ENCODE measurements at regions not wholly inside any gene's neighbourhood (a gene's known extent, or its start where the extent isn't known, plus 50 kb on each side); places are given as distances from the start of the nearest gene placed in this dataset.

DNA sequence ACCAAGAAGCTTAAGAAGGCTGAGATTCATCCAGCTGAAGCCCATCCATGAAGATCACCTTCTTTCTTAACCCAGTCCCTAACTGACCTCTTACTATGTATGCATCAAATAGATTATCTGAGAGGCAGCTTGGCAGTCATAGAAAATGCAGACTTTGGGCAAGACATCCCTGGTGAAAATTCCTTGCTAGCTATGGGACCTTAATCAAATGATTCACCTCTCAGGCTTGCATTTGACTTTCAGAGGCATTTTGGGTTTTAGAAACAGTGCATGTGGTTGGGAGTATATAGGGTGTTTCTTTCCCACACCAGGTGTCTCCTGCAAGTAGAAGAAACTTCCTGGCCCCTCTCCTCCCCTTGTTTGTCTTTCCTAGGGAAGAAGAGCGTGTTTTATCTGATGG lies 188.5 kb upstream of the ISX start:
- H3K4me1 ChIP-seq (ENCODE audit: insufficient read depth, low read length) = no peaks in the 10 kb centered on the region
- TF ChIP-seq, protein P1, sequence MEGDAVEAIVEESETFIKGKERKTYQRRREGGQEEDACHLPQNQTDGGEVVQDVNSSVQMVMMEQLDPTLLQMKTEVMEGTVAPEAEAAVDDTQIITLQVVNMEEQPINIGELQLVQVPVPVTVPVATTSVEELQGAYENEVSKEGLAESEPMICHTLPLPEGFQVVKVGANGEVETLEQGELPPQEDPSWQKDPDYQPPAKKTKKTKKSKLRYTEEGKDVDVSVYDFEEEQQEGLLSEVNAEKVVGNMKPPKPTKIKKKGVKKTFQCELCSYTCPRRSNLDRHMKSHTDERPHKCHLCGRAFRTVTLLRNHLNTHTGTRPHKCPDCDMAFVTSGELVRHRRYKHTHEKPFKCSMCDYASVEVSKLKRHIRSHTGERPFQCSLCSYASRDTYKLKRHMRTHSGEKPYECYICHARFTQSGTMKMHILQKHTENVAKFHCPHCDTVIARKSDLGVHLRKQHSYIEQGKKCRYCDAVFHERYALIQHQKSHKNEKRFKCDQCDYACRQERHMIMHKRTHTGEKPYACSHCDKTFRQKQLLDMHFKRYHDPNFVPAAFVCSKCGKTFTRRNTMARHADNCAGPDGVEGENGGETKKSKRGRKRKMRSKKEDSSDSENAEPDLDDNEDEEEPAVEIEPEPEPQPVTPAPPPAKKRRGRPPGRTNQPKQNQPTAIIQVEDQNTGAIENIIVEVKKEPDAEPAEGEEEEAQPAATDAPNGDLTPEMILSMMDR (IDR thresholded peaks at IDR 0.05) = no peak
- DNase-seq = no peak
- H3K9me3 Mint-ChIP-seq = no peaks in the 10 kb centered on the region
- ChIA-PET POLR2A (no interaction called here), CTCF (no interaction called here)
- no peak overlapping the region for H3K4me3 Mint-ChIP-seq
- H3K9me3 ChIP-seq (ENCODE audit: control insufficient read depth in 1 of 2, insufficient read depth in 1 of 2, low read length in 2 of 2) = no peaks in the 10 kb centered on the region
- no peaks in the 10 kb centered on the region for H3K36me3 Mint-ChIP-seq (ENCODE audit: low read depth)
- H3K27ac Mint-ChIP-seq = no peak overlapping the region
- no peaks in the 10 kb centered on the region for H3K36me3 ChIP-seq (ENCODE audit: insufficient read depth, low read length)
- H3K4me1 Mint-ChIP-seq (ENCODE audit: low read depth) = no peaks in the 10 kb centered on the region
- peaks cover 9% of the 10 kb centered on the region for H3K27me3 Mint-ChIP-seq
- no peak overlapping the region for H3K27ac ChIP-seq (ENCODE audit: low read depth in 1 of 2, low read length in 2 of 2)
- no peak for ATAC-seq (ENCODE audit: poor library complexity)
- no peak overlapping the region for H3K4me3 ChIP-seq (ENCODE audit: low read length)
- intact Hi-C loops (cut with DNase I, micrococcal nuclease) = no loop called here
- H3K27me3 ChIP-seq (ENCODE audit: control insufficient read depth in 1 of 2, insufficient read depth in 2 of 2, low read length in 2 of 2) = no peaks in the 10 kb centered on the region

DNA sequence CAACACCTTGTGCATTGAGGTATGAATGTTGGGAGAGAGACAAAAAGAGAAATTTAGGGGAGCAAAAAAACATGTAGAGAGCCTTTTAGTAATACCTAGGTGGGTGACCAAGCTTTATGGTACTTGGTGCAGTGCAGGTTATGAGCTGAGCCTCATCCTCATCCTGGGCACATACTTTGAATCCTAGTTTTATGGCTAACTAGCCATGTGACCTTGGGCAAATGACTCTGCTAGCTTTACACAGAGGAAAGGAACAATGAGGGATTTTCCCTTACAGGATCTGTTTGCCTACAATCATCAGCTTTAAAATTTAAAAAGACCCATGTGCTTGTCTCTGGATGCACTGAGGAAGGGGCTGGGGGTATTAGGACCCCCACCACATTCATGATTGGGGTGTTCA lies 187.8 kb upstream of the ISX start:
- ChIA-PET POLR2A (no interaction called here), CTCF (no interaction called here)
- intact Hi-C loops (cut with DNase I, micrococcal nuclease) = no loop called here
- H3K4me1 ChIP-seq (ENCODE audit: insufficient read depth, low read length) = no peaks in the 10 kb centered on the region
- no peak overlapping the region for H3K4me3 Mint-ChIP-seq
- no peaks in the 10 kb centered on the region for H3K27me3 ChIP-seq (ENCODE audit: control insufficient read depth in 1 of 2, insufficient read depth in 2 of 2, low read length in 2 of 2)
- no peaks in the 10 kb centered on the region for H3K4me1 Mint-ChIP-seq (ENCODE audit: low read depth)
- H3K27ac ChIP-seq (ENCODE audit: low read depth in 1 of 2, low read length in 2 of 2) = no peak overlapping the region
- DNase-seq = no peak
- H3K27ac Mint-ChIP-seq = no peak overlapping the region
- H3K36me3 Mint-ChIP-seq (ENCODE audit: low read depth) = no peaks in the 10 kb centered on the region
- ATAC-seq (ENCODE audit: poor library complexity) = no peak
- no peak overlapping the region for H3K4me3 ChIP-seq (ENCODE audit: low read length)
- no peaks in the 10 kb centered on the region for H3K9me3 ChIP-seq (ENCODE audit: control insufficient read depth in 1 of 2, insufficient read depth in 1 of 2, low read length in 2 of 2)
- peaks cover 9% of the 10 kb centered on the region for H3K27me3 Mint-ChIP-seq
- TF ChIP-seq, protein P1 (IDR thresholded peaks at IDR 0.05) = no peak
- H3K9me3 Mint-ChIP-seq = no peaks in the 10 kb centered on the region
- no peaks in the 10 kb centered on the region for H3K36me3 ChIP-seq (ENCODE audit: insufficient read depth, low read length)

DNA sequence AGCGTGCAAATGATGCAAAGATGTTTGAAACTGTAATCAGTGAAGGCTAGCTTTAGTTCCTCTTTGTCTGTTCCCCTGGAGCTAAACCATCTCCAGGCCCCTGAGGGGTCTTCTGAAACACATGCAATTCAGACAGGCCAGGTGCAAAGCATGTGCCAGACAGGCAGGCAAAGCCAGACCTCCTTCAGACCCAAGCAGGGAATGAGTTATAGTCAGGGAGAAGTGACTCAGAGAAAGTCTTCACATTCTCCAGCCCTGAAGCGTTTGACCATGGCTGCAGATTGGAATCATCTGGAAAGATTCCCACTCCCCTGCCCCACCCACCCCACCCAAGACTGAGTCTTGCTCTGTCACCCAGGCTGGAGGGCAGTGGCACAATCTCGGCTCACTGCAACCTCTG lies 187.0 kb upstream of the ISX start:
- Histone ChIP-seq H3K4me1 (ENCODE audit: insufficient read depth, low read length) (no peaks in the 10 kb centered on the region), H3K36me3 (ENCODE audit: insufficient read depth, low read length) (no peaks in the 10 kb centered on the region), H3K9me3 (ENCODE audit: control insufficient read depth in 1 of 2, insufficient read depth in 1 of 2, low read length in 2 of 2) (no peaks in the 10 kb centered on the region), H3K27ac (ENCODE audit: low read depth in 1 of 2, low read length in 2 of 2) (no peak overlapping the region), H3K4me3 (ENCODE audit: low read length) (no peak overlapping the region), H3K27me3 (ENCODE audit: control insufficient read depth in 1 of 2, insufficient read depth in 2 of 2, low read length in 2 of 2) (no peaks in the 10 kb centered on the region)
- DNase-seq = no peak
- ChIA-PET CTCF (no interaction called here), POLR2A (no interaction called here)
- no peak for ATAC-seq (ENCODE audit: poor library complexity)
- Mint-ChIP-seq H3K36me3 (ENCODE audit: low read depth) (no peaks in the 10 kb centered on the region), H3K9me3 (no peaks in the 10 kb centered on the region), H3K27me3 (peaks cover 15% of the 10 kb centered on the region), H3K4me3 (no peak overlapping the region), H3K4me1 (ENCODE audit: low read depth) (no peaks in the 10 kb centered on the region), H3K27ac (no peak overlapping the region)
- TF ChIP-seq, protein P1 (IDR thresholded peaks at IDR 0.05) = no peak
- intact Hi-C loops (cut with DNase I, micrococcal nuclease) = no loop called here
